Motor neuron (in vitro differentiated cells): ENCODE measurements at regions not wholly inside any gene's neighbourhood (a gene's known extent, or its start where the extent isn't known, plus 50 kb on each side); places are given as distances from the start of the nearest gene placed in this dataset.
A peak's percentile ranks its signal among the peaks of the same experiment; 100 is the strongest.

Source experiments
- ATAC-seq, 8 experiments: fragments of 200-7000 bp; cut with Tn5 transposase; replicated peaks in 6 of 8; 2 replicates each; pipeline ENCODE4 v1.8.0; 2021; ENCODE audit warnings: mild to moderate bottlenecking in 8 of 8, moderate library complexity in 8 of 8
- H3K27ac ChIP-seq, 2 donors: fragments of 250-450 bp; sonication (Bioruptor Pico); 2 replicates each; pipeline ENCODE4 v1.9.0; 2021; ENCODE audit warnings: antibody characterized with exemption in 2 of 2, mild to moderate bottlenecking in 2 of 2, moderate library complexity in 1 of 2
- H3K4me1 ChIP-seq, 2 donors: fragments of 250-450 bp; sonication (Bioruptor Pico); replicated peaks in 1 of 2; 2 replicates each; pipeline ENCODE4 v1.6.1; 2021; ENCODE audit warnings: antibody characterized with exemption in 2 of 2, mild to moderate bottlenecking in 2 of 2, moderate library complexity in 1 of 2
- H3K4me3 ChIP-seq, 5 donors: fragments of 250-450 bp; sonication (Bioruptor Pico); 2 replicates each; pipeline ENCODE4 v1.9.0; 2021; ENCODE audit warnings: antibody characterized with exemption in 5 of 5, mild to moderate bottlenecking in 5 of 5, moderate library complexity in 4 of 5
- WGBS, 10 experiments: fragments of 450-650 bp; shearing (Covaris generic); methylation state at CpG; one replicate each; pipeline ENCODE4 v1.0.0; 2022; 5-methylcytosine and 5-hydroxymethylcytosine counted together
- in situ Hi-C, 9 experiments: fragments of 400-800 bp; cut with MboI; loops; one replicate each; pipeline ENCODE4 v1.15.0; 2021; ENCODE audit warnings: low sequenced_read_pairs in 9 of 9, low pct_unique_long_range_greater_than_20kb in 2 of 9; ENCODE audit not compliant: unreplicated experiment in 9 of 9

DNA sequence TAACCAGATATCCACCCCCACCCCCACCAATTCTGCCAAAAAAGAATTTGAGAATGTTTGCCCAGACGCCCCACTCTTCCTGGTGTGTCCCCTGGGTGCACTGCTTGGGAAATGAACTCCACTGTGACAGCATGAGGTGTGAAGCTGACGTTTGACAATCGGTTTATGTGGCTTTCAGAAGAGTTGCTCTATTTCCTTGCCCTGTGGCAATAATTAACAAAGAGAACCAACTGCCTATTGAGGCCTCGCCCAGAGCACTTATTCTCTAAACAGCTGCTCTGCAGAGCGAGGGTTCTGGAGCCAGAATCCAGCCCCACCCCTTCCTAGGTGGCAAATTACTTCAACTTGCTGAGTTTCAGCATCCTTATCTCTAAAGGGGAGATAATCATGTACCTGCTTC lies 115.8 kb upstream of the SIX3 start:
- ATAC-seq = peak in 2 of 8 experiments; percentile 36 to 40
- WGBS, 10 experiments = 7 to 56% (median 30%) methylated on average over 1 to 4 of the region's 5 CpGs; no CpG with 5 or more reads in 3 of the 10 experiments

DNA sequence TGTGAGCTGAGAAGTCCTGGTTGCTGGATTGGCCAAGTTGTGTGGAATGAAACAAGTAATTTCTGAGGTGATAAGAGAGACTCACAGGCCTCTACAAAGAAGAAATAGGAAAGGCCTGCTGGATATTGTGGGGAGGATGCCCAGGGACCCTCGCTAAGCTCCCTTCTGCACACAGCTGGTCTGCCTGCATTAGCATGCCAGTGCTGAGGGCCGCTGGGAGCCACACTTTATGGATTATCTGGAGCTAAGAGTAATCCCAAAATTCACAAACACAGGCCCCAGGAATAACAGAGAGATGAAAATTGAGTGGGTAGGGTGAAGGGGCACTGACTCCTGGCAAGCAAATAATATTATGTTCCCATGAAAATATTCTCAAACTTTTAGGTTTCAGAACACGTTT lies 114.9 kb upstream of the SIX3 start:
- Histone ChIP-seq H3K4me1 (no peaks in the 10 kb centered on the region), H3K27ac (no peak overlapping the region), H3K4me3 (no peak overlapping the region)
- no peak for ATAC-seq
- in situ Hi-C loops = no loop called here
- WGBS, 10 experiments = 16 to 82% (median 58%) methylated on average over 1 to 3 of the region's 3 CpGs; no CpG with 5 or more reads in 1 of the 10 experiments

More for the DNA sequence above, 115.8 kb upstream of the SIX3 start:
- H3K4me1 ChIP-seq = no peaks in the 10 kb centered on the region
- in situ Hi-C loops = no loop called here
- no peak overlapping the region for H3K4me3 ChIP-seq
- H3K27ac ChIP-seq = no peak overlapping the region

DNA sequence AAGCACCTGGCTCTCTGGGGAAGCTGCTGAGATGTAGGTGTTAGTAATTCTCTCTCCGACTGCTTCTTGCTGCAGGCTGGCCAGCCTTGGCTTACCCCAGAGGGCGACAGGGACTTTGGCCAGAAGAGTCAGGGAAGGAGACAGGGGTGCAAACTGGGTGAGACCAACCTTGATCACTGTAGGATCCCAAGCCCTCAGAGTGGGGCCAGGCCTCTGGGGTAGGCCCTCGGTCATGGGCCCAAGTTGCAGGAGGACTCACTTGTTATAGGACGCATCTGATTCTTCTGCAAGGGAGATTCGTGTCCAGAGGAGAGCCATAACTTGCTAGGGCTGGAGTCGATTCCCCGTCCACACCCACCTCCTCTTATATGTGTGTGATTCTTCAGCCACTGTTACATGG lies 111.7 kb upstream of the SIX3 start:
- H3K27ac ChIP-seq = no peak overlapping the region
- H3K4me1 ChIP-seq = no peaks in the 10 kb centered on the region
- in situ Hi-C loops = no loop called here
- ATAC-seq = no peak
- H3K4me3 ChIP-seq = no peak overlapping the region
- WGBS, 10 experiments = 20 to 100% (median 92%) methylated on average over 1 to 5 of the region's 7 CpGs; no CpG with 5 or more reads in 3 of the 10 experiments

DNA sequence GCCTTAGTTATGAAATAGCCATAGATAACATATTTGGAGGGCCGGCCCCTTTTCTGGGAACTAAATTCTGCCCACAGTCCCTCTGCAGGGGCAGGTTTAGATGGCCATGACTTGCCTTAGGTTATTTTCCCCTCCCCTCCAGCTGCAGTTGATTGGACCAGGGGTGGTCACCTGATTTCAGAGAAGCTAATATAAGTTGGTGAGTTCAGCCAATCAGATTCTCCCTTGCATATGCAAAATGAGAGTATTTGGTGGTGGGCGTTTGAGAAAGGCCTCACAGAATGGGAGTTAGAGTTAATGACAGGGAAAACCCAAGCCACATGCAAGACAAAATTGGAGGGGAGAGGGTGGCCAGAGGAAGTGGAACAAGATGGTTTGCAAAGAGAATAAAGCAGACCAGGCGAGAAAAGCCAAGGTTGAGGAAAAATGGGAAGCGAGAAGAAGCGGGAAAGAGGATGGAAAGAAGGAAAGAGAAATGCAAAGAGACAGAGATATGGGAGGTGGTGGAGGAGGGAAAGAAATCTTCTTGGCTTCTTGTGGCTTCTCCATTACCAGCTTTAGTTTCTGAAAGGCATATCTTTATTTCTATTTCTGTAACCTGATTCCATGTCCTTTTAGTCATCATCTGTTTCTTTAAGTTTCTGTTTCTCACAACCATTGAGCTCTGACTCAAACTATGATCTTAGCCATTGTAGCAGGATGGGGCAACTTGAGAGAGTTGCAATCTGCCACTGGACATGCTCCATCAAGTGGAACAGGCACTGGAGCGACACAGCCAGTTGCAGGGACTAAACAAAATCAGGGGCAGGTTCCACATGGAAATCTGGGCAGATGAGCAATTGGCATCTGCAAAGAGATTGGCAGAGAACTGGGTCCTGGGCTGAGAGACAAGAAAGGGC lies 108.1 kb upstream of the SIX3 start:
- 31 to 84% (median 60%) methylated on average over 2 to 6 of the region's 6 CpGs for WGBS, 10 experiments
- in situ Hi-C loops = no loop called here
- ATAC-seq = peak in 1 of 8 experiments; percentile 16
- Histone ChIP-seq H3K27ac (no peak overlapping the region), H3K4me3 (no peak overlapping the region), H3K4me1 (no peaks in the 10 kb centered on the region)

DNA sequence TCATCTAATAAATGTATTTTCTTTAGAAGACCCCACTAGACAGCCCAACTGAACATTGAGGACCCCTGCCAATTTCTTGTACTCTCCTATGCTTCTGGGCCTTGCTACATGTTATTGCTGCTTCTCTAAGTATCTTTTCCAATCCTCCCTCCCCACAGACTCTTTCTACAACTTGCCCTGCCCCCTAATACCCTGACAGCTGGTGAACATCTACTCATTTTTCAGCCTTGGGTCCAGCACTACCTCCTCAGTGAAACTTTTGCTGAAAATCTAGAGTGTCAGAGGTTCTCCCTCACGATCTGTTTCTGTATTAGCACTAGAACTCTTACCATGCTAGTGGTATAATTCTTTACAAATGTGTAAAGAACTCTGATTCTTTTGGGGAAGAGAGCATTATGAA lies 106.8 kb upstream of the SIX3 start:
- no peak for ATAC-seq
- in situ Hi-C loops = no loop called here
- Histone ChIP-seq H3K4me1 (no peaks in the 10 kb centered on the region), H3K27ac (no peak overlapping the region), H3K4me3 (no peak overlapping the region)
- WGBS, 10 experiments = 0 to 60% (median 20%) methylated on average over 1 of the region's 1 CpG; no CpG with 5 or more reads in 7 of the 10 experiments

DNA sequence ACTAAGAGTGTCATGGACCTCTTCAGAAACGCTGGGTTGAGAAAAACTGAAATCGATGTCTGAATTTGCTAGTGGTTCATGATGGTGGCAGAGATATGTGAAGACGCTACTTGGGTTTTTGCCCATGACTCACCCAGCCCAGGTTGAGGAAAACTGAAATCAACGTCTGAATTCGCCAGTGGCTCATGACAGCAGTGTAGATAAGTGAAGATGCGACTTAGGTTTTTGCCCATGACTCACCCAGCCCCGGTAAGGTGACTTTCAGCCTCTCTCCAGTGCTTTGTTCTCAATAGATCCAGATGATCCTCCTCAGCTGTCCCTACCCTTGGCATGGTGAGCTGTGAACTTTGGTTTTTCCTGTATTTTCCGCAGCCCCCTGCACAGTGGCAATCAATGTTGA lies 105.3 kb upstream of the SIX3 start:
- Histone ChIP-seq H3K27ac (no peak overlapping the region), H3K4me3 (no peak overlapping the region), H3K4me1 (peaks cover 0 to 2% of the 10 kb centered on the region in 2 donors)
- in situ Hi-C loops = no loop called here
- 33 to 86% (median 73%) methylated on average over 1 to 8 of the region's 8 CpGs; no CpG with 5 or more reads in 2 of the 10 experiments for WGBS, 10 experiments
- ATAC-seq = no peak

DNA sequence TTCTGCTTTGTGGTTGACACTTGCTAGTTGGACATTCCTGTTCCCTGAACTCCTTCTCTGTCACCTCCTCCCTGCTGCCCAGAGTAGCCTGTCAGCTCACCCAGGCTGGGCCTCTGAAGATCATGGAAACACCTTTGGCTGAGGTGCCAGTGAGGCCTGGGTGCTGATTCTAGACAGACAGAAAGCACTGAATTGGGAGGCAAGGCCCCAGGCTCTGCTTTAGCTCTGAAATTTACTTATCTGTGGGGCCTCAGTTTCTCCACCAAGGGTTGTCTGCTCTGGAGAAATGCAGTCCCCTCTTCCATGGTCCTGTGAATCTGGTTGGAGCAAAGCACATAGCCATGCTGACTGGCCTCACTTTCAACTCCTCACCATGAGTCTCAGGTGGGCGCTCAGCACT lies 104.6 kb upstream of the SIX3 start:
- Histone ChIP-seq H3K27ac (no peak overlapping the region), H3K4me1 (peaks cover 0 to 2% of the 10 kb centered on the region in 2 donors), H3K4me3 (no peak overlapping the region)
- WGBS, 10 experiments = 100% methylated on average over 1 of the region's 1 CpG; no CpG with 5 or more reads in 8 of the 10 experiments
- in situ Hi-C loops = no loop called here
- no peak for ATAC-seq

DNA sequence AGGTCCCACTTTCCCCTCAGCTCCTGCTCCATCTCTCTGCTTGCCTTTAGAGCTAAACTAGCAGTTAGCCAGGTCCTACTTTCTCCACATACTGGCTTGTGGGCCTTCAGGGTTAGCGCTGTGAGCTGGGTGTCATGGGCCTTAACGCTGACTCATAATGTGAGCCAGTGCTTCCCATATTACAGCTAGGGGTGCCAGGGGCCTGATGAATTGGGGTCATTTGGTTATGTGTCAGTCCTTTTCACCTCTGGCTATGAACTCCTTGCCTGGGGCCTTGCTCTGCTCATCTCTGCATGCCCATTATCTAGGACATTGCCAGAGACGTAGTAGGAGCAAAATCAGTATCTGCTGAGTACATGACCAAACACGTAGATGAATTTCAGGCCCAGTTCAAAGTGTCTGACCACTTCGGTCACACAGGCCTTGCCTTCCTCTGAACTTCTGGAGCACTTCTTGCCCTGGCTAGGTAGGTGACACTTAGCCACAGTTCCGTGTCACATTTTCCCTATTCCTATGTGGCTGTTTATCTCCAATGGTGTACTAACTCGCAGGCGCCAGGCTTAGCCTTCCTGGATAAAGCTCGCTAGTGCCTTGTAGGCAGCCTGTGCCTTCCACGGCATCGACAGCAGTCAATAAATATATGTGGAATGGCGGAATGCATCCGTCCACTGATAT lies 103.2 kb upstream of the SIX3 start:
- 20 to 100% (median 81%) methylated on average over 1 to 11 of the region's 13 CpGs; no CpG with 5 or more reads in 2 of the 10 experiments for WGBS, 10 experiments
- in situ Hi-C loops = no loop called here
- Histone ChIP-seq H3K4me1 (peaks cover 0 to 2% of the 10 kb centered on the region in 2 donors), H3K27ac (no peak overlapping the region), H3K4me3 (no peak overlapping the region)
- no peak for ATAC-seq

DNA sequence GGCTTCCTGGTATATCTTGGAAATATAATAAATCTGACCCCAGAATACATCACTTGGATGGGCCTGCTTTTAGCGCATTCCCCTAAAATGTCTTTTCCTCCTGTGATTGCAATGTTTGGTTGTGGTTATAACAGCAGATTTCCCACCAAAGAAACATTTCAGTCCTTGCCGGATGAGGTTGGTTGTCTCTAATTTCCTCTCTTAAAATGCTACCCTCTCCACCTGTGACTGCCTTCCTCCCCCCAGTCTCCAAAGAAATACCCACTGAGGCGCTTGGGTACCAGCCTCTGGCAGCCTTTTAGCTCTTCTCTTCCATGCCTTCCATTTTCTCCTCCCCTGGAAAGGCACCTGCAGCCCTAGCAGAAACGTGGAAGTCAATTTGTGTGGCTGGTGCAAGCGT lies 102.1 kb upstream of the SIX3 start:
- in situ Hi-C loops = no loop called here
- Histone ChIP-seq H3K4me3 (no peak overlapping the region), H3K4me1 (peaks cover 0 to 2% of the 10 kb centered on the region in 2 donors), H3K27ac (no peak overlapping the region)
- no peak for ATAC-seq
- WGBS, 10 experiments = 21 to 100% (median 71%) methylated on average over 1 to 5 of the region's 5 CpGs; no CpG with 5 or more reads in 1 of the 10 experiments

DNA sequence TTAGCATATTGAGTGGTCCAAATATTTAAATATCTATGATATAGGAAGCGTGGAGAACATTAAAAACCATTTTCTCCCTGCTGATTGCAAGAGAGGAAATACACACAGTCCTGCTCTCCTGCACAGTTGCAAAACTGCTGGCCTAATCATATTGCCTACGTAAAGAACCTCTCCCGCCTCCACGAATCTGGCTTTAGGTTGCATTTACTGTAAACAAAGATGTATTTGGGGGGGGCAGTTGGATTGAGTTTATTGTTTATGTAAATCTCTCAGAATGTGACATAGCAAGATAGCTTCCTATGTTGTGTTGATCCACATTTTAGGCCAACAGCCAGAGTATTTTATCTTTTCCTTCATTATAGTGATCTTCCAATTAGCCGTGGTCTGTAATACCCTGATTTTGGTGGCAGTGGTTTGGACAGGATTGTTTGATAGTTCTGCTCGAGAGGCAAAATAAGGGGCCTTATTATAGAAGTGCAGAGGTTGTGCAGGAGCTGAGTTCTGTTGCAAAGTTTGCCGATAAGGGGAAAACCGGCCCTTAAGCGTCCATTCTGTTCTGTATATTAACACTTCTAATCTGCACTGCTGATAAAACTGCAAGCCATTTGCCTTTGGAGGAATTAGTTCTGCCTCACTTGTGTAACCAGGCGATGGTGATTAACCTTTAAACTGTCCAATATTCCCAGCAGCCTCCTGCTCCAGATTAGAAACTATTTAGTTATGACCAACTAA lies 101.6 kb upstream of the SIX3 start:
- 44 to 100% (median 75%) methylated on average over 2 to 9 of the region's 10 CpGs; no CpG with 5 or more reads in 1 of the 10 experiments for WGBS, 10 experiments
- Histone ChIP-seq H3K27ac (no peak overlapping the region), H3K4me1 (peaks cover 0 to 2% of the 10 kb centered on the region in 2 donors), H3K4me3 (no peak overlapping the region)
- in situ Hi-C loops = no loop called here
- ATAC-seq = no peak

DNA sequence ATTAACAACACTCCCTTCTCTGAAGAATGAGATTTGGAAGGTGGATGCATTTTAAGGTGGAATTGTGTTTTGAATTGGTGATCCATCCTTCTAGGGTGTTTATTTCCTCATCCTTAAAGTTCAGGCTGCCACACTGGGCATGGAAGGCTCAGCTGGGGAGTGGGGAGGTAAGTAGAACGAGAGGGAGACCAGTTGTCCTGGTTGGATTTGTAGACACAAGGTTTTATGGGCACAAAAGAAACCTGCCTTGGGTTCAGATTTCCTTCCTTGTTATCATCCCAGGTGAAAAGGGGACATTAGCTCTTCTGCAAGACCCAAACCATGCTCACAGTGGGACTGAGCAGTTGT lies 101.0 kb upstream of the SIX3 start:
- 0 to 80% (median 28%) methylated on average over 1 of the region's 1 CpG; no CpG with 5 or more reads in 6 of the 10 experiments for WGBS, 10 experiments
- H3K4me1 ChIP-seq = peaks cover 0 to 2% of the 10 kb centered on the region in 2 donors
- no peak overlapping the region for H3K4me3 ChIP-seq
- no peak for ATAC-seq
- H3K27ac ChIP-seq = no peak overlapping the region
- in situ Hi-C loops = no loop called here

DNA sequence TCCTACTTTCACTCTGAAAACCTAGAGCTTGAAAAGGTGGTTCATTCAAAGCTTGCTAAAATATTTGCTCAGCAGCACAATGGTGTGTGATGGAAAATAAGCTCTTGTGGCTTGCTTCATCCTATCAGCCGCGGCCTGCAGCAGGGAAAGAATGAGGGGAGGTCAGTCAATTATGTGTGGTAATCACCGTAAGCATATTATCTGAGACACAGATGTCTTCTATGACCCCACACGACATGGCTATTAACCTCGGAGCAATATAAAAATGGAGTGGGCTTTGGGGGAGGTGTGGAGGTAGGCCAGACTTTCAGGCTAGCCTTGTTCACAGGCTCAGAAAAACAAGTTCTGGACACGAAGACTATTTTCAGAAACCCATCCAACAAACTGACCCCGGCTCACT lies 98.4 kb upstream of the SIX3 start:
- no peak for ATAC-seq
- H3K4me1 ChIP-seq = peaks cover 0 to 2% of the 10 kb centered on the region in 2 donors
- H3K27ac ChIP-seq = no peak overlapping the region
- H3K4me3 ChIP-seq = no peak overlapping the region
- in situ Hi-C loops = no loop called here
- 40 to 73% (median 69%) methylated on average over 1 to 7 of the region's 7 CpGs; no CpG with 5 or more reads in 4 of the 10 experiments for WGBS, 10 experiments
